Astrocyte of the spinal cord (primary cell): ENCODE measurements at regions not wholly inside any gene's neighbourhood (a gene's known extent, or its start where the extent isn't known, plus 50 kb on each side); places are given as distances from the start of the nearest gene placed in this dataset.

Experiments
- DNase-seq: peaks from one replicate; pipeline ENCODE4 v3.0.0; 2011; ENCODE audit warnings: low read depth, low spot score
- H3K4me3 ChIP-seq: 2 replicates; pipeline ENCODE4 v1.5.1; 2011; ENCODE audit warnings: low read depth, mild to moderate bottlenecking, low read length, moderate library complexity
- CTCF ChIP-seq: IDR thresholded peaks from 2 replicates; pipeline ENCODE4 v1.5.1; 2012; ENCODE audit warnings: low read depth, mild to moderate bottlenecking, low read length, inconsistent platforms
- in situ Hi-C: cut with HindIII; loops from 2 replicates; pipeline ENCODE4 v1.10.0; 2017; ENCODE audit warnings: low sequenced_read_pairs

- no peak for TF ChIP-seq CTCF
- in situ Hi-C loops, result no loop called here
- DNase-seq, result no peak
- no peak overlapping the region for H3K4me3 ChIP-seq
Measured at GRCh38 chr5:158142156-158142555, 283.2 kb upstream of the CLINT1 start.

DNA sequence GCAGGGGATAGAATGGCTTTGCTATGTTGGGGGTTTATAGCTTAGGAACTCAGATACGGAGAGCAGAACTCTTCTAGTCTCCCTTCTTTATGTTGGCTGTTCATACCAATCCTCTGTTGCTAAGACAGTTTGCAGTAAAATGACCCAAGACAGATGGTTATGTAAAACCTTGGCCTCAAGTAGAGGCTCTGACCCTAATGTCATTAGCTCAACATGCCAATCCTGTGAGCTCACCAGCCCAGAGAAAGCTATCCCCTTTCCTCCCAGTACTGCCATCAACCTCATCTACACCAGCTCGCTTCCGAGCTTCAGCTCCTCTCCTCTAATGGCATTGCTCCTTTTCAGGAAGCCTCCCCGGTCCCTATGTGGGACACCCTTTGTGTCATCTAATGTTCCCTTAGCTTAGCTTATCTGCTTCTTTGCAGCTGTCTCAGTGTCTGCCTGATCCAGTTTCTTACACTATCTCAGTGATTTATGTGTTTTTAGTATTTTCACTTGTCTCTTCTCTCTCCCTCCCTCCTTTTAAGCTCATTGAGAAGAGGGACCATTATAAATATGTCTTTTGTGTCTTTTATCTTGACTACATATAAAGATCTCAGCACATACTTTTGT lies 281.3 kb upstream of the CLINT1 start:
- no peak overlapping the region for H3K4me3 ChIP-seq
- no peak for DNase-seq
- in situ Hi-C loops, result no loop called here
- no peak for TF ChIP-seq CTCF

DNA sequence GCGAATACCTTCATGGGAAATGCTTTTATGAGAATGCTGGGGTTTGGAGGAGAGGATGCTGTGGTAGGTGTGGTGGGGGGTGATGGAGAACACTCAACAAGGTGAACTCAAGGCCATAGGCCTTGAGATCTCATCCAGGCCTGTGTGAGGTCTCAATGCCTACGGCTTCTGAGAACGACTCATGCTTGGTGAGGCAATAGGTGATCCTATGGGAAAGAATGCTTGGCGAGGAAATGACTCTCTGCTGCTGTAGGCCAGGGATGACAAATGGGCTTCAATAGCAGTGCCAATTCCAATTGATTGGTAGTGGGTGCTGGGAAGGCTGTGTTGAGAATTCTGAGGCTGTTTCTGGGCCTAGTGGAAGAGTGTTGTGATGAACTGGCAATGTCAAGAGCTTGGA lies 280.2 kb upstream of the CLINT1 start:
- TF ChIP-seq CTCF, result no peak
- no peak for DNase-seq
- H3K4me3 ChIP-seq, result no peak overlapping the region
- in situ Hi-C loops, result no loop called here

- in situ Hi-C loops, result no loop called here
- no peak for TF ChIP-seq CTCF
- DNase-seq, result no peak
- no peak overlapping the region for H3K4me3 ChIP-seq
Measured at GRCh38 chr5:158135682-158136179, 276.8 kb upstream of the CLINT1 start.

DNA sequence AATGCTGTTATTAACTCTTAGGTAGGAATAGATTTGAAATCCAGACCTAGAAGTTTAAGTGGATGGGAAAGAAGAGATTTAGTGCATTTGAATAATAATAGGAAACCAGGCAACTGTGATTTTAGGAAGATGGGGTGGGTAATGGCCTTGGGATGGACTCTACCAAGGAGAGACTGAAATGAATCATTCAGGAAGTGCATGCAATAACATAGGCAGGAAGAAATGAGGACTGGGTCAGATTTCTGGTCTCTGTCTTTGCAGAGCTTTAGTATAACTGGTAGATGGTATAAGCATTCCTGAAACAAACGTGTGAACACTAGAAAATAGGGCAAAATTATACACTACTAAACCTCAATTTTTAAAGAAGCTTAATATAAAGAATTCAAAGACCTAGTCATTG lies 274.4 kb upstream of the CLINT1 start:
- no peak for TF ChIP-seq CTCF
- in situ Hi-C loops, result no loop called here
- H3K4me3 ChIP-seq, result no peak overlapping the region
- DNase-seq, result no peak

DNA sequence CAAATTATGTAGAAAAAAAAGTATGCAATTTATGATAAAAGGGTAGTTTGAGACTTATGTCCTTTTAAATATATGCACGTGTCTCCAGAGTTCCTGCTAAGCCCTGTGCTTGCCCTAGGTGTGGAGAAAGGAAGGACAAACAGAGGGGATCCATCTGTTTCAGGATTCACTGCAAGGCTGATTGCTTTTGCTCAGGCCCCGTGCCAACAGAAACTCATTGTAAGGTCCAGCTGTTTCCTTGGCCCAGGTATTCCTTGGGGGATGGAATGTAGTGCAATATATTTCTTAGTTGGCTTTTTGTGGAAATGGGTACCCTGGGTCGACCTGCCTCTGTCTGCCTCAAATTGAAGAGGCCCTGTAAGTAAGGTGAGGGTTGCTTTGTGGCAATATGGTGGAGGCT lies 268.6 kb upstream of the CLINT1 start:
- H3K4me3 ChIP-seq, result no peak overlapping the region
- DNase-seq, result no peak
- in situ Hi-C loops, result no loop called here
- TF ChIP-seq CTCF, result no peak
